ENCODE measurements at regions not wholly inside any gene's neighbourhood (a gene's known extent, or its start where the extent isn't known, plus 50 kb on each side); places are given as distances from the start of the nearest gene placed in this dataset.

DNA sequence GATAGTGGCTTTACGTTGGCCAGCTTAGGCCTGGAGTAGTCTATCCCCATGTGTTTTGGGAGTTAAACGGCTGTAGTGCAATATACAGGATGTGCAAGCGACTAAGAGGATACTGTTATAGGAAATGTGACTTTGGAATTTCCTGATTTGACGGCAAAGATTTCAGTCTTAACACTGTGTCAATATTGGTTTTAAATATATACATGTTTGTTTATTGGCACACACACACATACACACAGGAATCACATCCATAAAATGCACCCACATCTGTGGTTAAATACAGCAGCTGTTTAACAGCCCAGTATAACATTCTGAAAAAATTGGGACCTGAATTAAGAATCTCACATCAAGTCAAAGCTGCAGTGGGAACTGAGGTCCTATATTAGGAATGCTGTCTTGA is 347.1 kb downstream of the TXNL1 start:
- Mint-ChIP-seq H3K36me3 (no peaks in the 10 kb centered on the region), H3K4me1 (peaks cover 0 to 6% of the 10 kb centered on the region in 2 donors), H3K27ac (no peak overlapping the region), H3K27me3 (ENCODE audit: low read depth in 2 of 2) (no peaks in the 10 kb centered on the region), H3K4me3 (no peak overlapping the region), H3K9me3 (peaks cover 3 to 5% of the 10 kb centered on the region in 2 donors)
- Histone ChIP-seq H3K4me3 (ENCODE audit: low read length) (no peak overlapping the region), H3K4me1 (ENCODE audit: control insufficient read depth, insufficient read depth, low read length) (no peaks in the 10 kb centered on the region), H3K9me3 (ENCODE audit: control insufficient read depth, insufficient read depth, low read length) (no peaks in the 10 kb centered on the region), H3K36me3 (ENCODE audit: control insufficient read depth, insufficient read depth, low read length) (no peaks in the 10 kb centered on the region), H3K27me3 (ENCODE audit: control insufficient read depth, insufficient read depth, low read length) (no peaks in the 10 kb centered on the region), H3K27ac (ENCODE audit: low read length) (no peak overlapping the region)
- TF ChIP-seq, protein P1, sequence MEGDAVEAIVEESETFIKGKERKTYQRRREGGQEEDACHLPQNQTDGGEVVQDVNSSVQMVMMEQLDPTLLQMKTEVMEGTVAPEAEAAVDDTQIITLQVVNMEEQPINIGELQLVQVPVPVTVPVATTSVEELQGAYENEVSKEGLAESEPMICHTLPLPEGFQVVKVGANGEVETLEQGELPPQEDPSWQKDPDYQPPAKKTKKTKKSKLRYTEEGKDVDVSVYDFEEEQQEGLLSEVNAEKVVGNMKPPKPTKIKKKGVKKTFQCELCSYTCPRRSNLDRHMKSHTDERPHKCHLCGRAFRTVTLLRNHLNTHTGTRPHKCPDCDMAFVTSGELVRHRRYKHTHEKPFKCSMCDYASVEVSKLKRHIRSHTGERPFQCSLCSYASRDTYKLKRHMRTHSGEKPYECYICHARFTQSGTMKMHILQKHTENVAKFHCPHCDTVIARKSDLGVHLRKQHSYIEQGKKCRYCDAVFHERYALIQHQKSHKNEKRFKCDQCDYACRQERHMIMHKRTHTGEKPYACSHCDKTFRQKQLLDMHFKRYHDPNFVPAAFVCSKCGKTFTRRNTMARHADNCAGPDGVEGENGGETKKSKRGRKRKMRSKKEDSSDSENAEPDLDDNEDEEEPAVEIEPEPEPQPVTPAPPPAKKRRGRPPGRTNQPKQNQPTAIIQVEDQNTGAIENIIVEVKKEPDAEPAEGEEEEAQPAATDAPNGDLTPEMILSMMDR (IDR thresholded peaks at IDR 0.05): no peak
- intact Hi-C loops (cut with micrococcal nuclease): no loop called here
- 86% methylated on average over 3 of the region's 4 CpGs for WGBS (ENCODE audit: insufficient coverage)
- DNase-seq: no peak
- no peak for ATAC-seq

DNA sequence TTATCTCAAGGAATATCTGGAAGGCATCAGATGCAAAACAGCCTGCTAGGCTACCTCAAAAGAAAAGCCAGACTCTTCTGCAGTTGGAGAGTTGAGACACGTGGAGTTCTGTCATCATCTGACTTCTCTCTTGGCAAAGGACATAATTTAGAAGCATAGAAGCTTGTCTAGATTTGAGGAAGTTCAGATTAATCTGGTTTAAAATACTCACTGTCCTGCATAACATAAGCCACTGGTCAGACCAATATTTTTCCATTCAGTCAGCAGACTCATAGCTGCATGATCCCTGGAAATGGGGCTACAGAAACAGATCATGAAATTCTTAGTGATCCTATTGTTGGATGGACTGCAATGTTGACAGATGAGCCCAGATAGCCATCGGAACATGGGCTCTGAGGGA is 349.0 kb downstream of the TXNL1 start:
- DNase-seq: no peak
- 51% methylated on average over 2 of the region's 2 CpGs for WGBS (ENCODE audit: insufficient coverage)
- Mint-ChIP-seq H3K27ac (no peak overlapping the region), H3K4me1 (no peaks in the 10 kb centered on the region), H3K9me3 (peaks cover 3 to 4% of the 10 kb centered on the region in 2 donors), H3K36me3 (no peaks in the 10 kb centered on the region), H3K4me3 (no peak overlapping the region), H3K27me3 (ENCODE audit: low read depth in 2 of 2) (no peaks in the 10 kb centered on the region)
- Histone ChIP-seq H3K27me3 (ENCODE audit: control insufficient read depth, insufficient read depth, low read length) (no peaks in the 10 kb centered on the region), H3K9me3 (ENCODE audit: control insufficient read depth, insufficient read depth, low read length) (no peaks in the 10 kb centered on the region), H3K4me3 (ENCODE audit: low read length) (no peak overlapping the region), H3K27ac (ENCODE audit: low read length) (no peak overlapping the region), H3K4me1 (ENCODE audit: control insufficient read depth, insufficient read depth, low read length) (no peaks in the 10 kb centered on the region), H3K36me3 (ENCODE audit: control insufficient read depth, insufficient read depth, low read length) (no peaks in the 10 kb centered on the region)
- ATAC-seq: no peak
- TF ChIP-seq, protein P1 (IDR thresholded peaks at IDR 0.05): no peak
- intact Hi-C loops (cut with micrococcal nuclease): no loop called here

DNA sequence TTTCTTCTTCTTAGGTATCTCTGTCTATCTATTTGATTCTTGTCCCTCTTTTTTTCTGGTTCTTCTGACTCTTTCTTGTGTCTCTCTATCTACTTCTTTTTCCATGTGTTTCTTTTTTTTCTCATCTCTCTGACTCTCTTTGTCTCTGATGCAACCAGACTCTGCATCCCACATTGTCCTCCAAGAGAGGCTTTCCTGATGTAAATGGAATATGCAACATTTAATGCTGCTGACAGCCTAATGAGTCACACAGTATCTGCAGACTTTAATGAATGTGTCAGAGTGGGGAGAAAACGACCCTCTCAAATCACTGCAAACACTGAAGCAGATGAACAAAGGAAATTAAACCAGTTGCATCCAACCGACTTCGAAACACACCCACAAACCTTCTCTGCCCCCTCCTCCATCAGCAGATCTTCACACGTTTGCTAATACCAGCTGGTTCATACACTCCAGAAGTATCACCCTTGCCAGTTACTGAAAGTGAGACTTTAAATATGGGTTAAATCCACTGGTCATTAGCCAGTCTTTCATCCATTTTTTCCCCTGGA is 351.5 kb downstream of the TXNL1 start:
- Histone ChIP-seq H3K9me3 (ENCODE audit: control insufficient read depth, insufficient read depth, low read length) (no peaks in the 10 kb centered on the region), H3K27me3 (ENCODE audit: control insufficient read depth, insufficient read depth, low read length) (no peaks in the 10 kb centered on the region), H3K36me3 (ENCODE audit: control insufficient read depth, insufficient read depth, low read length) (no peaks in the 10 kb centered on the region), H3K4me3 (ENCODE audit: low read length) (no peak overlapping the region), H3K4me1 (ENCODE audit: control insufficient read depth, insufficient read depth, low read length) (no peaks in the 10 kb centered on the region), H3K27ac (ENCODE audit: low read length) (no peak overlapping the region)
- 84% methylated on average over 4 of the region's 4 CpGs for WGBS (ENCODE audit: insufficient coverage)
- Mint-ChIP-seq H3K9me3 (peaks cover 3 to 4% of the 10 kb centered on the region in 2 donors), H3K4me3 (no peak overlapping the region), H3K36me3 (no peaks in the 10 kb centered on the region), H3K4me1 (no peaks in the 10 kb centered on the region), H3K27me3 (ENCODE audit: low read depth in 2 of 2) (no peaks in the 10 kb centered on the region), H3K27ac (no peak overlapping the region)
- no peak for DNase-seq
- TF ChIP-seq, protein P1 (IDR thresholded peaks at IDR 0.05): no peak
- no peak for ATAC-seq
- intact Hi-C loops (cut with micrococcal nuclease): no loop called here

DNA sequence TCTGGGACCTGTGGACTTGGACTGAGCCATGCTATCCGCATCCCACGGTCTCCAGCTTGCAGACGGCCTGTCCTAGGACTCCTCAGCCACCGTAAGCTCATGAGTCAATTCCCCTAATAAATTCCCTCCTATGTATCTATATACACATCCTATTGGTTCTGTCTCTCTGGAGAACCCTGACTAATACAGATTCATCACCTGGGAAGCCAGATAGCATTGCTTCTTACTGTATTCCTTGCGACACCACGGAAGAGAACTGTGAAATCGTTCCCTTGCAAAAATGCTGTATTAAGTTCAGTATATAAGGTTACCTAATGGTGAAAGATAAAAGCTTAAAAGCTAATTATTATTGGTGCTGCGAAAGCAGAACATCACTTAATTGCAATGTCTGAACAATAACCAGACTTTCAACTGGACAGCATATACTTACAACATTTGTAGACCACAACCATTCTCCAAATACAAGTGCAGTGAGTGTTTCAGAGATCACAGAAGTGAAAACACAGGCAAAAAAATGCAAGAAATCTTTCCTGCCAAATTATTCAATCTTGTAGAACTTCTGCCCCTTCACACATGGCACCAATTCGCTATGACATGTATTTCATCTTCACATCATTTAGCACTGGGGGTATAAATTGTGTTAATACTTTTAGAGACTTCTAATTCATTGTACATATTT is 352.9 kb downstream of the TXNL1 start:
- Histone ChIP-seq H3K27me3 (ENCODE audit: control insufficient read depth, insufficient read depth, low read length) (no peaks in the 10 kb centered on the region), H3K27ac (ENCODE audit: low read length) (no peak overlapping the region), H3K4me3 (ENCODE audit: low read length) (no peak overlapping the region), H3K4me1 (ENCODE audit: control insufficient read depth, insufficient read depth, low read length) (no peaks in the 10 kb centered on the region), H3K9me3 (ENCODE audit: control insufficient read depth, insufficient read depth, low read length) (no peaks in the 10 kb centered on the region), H3K36me3 (ENCODE audit: control insufficient read depth, insufficient read depth, low read length) (no peaks in the 10 kb centered on the region)
- Mint-ChIP-seq H3K4me3 (no peak overlapping the region), H3K4me1 (no peaks in the 10 kb centered on the region), H3K27ac (no peak overlapping the region), H3K27me3 (ENCODE audit: low read depth in 2 of 2) (no peaks in the 10 kb centered on the region), H3K9me3 (peaks cover 3 to 4% of the 10 kb centered on the region in 2 donors), H3K36me3 (no peaks in the 10 kb centered on the region)
- intact Hi-C loops (cut with micrococcal nuclease): no loop called here
- WGBS (ENCODE audit: insufficient coverage): 95% methylated on average over 8 of the region's 9 CpGs
- no peak for DNase-seq
- no peak for ATAC-seq
- TF ChIP-seq, protein P1 (IDR thresholded peaks at IDR 0.05): no peak
